H1 (cell line): ENCODE measurements at regions not wholly inside any gene's neighbourhood (a gene's known extent, or its start where the extent isn't known, plus 50 kb on each side); places are given as distances from the start of the nearest gene placed in this dataset.

Experiments used
- EP300 ChIP-seq, 2 experiments: IDR thresholded peaks; 1 replicate in 1 of 2; 2 replicates in 1 of 2; pipeline ENCODE4 v1.6.1; 2011 to 2012; ENCODE audit warnings: low read depth in 2 of 2, low read length in 2 of 2, mild to moderate bottlenecking in 2 of 2, borderline replicate concordance in 1 of 2, inconsistent platforms in 1 of 2, moderate library complexity in 1 of 2
- EZH2 ChIP-seq: fragments of 200-600 bp; sonication (generic); IDR thresholded peaks from 2 replicates; pipeline ENCODE4 v1.7.1; 2012; ENCODE audit warnings: low read depth, mild to moderate bottlenecking, moderate library complexity, low read length, inconsistent platforms; ENCODE audit not compliant: severe bottlenecking
- SP2 ChIP-seq: IDR thresholded peaks from 2 replicates; pipeline ENCODE4 v1.6.1; 2012; ENCODE audit warnings: mild to moderate bottlenecking, low read length, inconsistent platforms
- ZNF274 ChIP-seq: IDR thresholded peaks from 2 replicates; pipeline ENCODE4 v1.7.0; 2012; ENCODE audit warnings: low read length, borderline replicate concordance; ENCODE audit errors: extremely low read depth

- TF ChIP-seq SP2: no peak
- TF ChIP-seq ZNF274: no peak
- TF ChIP-seq EP300 (IDR thresholded peaks at IDR 0.05; ENCODE audit: borderline replicate concordance in 1 of 2, low read depth in 2 of 2, low read length in 2 of 2): no peak
- no peak for TF ChIP-seq EZH2
These were observed 246.8 kb upstream of the HS6ST1 start for GRCh38 chr2:128565441-128565840.
